SIG-M5 treated with dmso at 0.1 percent for 504 hours (cell line): ENCODE measurements at regions not wholly inside any gene's neighbourhood (a gene's known extent, or its start where the extent isn't known, plus 50 kb on each side); places are given as distances from the start of the nearest gene placed in this dataset.
"Not testable (repeated sequence)": the region's sequence is repeated elsewhere in the genome, so short reads cannot be mapped to it uniquely, and the experiment has no call there.

Source experiments
- DNase-seq: peaks from one replicate; lab custom pipeline; 2025; ENCODE audit not compliant: unreplicated experiment; lab: John Stamatoyannopoulos, UW

GRCh38 chr20:54324041-54324440 is 116.2 kb downstream of the PFDN4 start:
- no peak for DNase-seq

- DNase-seq = no peak
Observed at GRCh38 chr20:54324652-54325285, 116.9 kb downstream of the PFDN4 start.

GRCh38 chr20:54335299-54335698 is 127.4 kb downstream of the PFDN4 start:
- DNase-seq = no peak

- no peak for DNase-seq
Observed at GRCh38 chr20:54337144-54337543, 129.3 kb downstream of the PFDN4 start.

GRCh38 chr20:54339093-54339492 is 131.2 kb downstream of the PFDN4 start:
- DNase-seq = no peak

GRCh38 chr20:54340206-54340605 is 132.3 kb downstream of the PFDN4 start:
- peak; percentile 75 for DNase-seq

GRCh38 chr20:54340667-54341081 is 132.8 kb downstream of the PFDN4 start:
- no peak for DNase-seq

- DNase-seq = no peak
Observed at GRCh38 chr20:54342258-54342920, 133.0 kb upstream of the DOK5 start.

GRCh38 chr20:54343099-54343498 is 132.3 kb upstream of the DOK5 start:
- no peak for DNase-seq

- no peak for DNase-seq
Observed at GRCh38 chr20:54343634-54344033, 131.8 kb upstream of the DOK5 start.

- no peak for DNase-seq
Observed at GRCh38 chr20:54344832-54345231, 130.6 kb upstream of the DOK5 start.

- peak; percentile 87 for DNase-seq
Observed at GRCh38 chr20:54345301-54345724, 130.1 kb upstream of the DOK5 start.

GRCh38 chr20:54345821-54346220 is 129.6 kb upstream of the DOK5 start:
- no peak for DNase-seq

- DNase-seq = peak; percentile 57
Observed at GRCh38 chr20:54346276-54346675, 129.1 kb upstream of the DOK5 start.

- DNase-seq = no peak
Observed at GRCh38 chr20:54347166-54347833, 128.1 kb upstream of the DOK5 start.

GRCh38 chr20:54350415-54350814 is 125.0 kb upstream of the DOK5 start:
- no peak for DNase-seq

- DNase-seq = no peak
Observed at GRCh38 chr20:54351371-54352136, 123.8 kb upstream of the DOK5 start.

GRCh38 chr20:54352541-54352940 is 122.9 kb upstream of the DOK5 start:
- not testable (repeated sequence) for DNase-seq

- DNase-seq = no peak
Observed at GRCh38 chr20:54353292-54353691, 122.1 kb upstream of the DOK5 start.

GRCh38 chr20:54355631-54356280 is 119.6 kb upstream of the DOK5 start:
- no peak for DNase-seq

GRCh38 chr20:54356801-54357200 is 118.6 kb upstream of the DOK5 start:
- no peak for DNase-seq
